ENCODE measurements at regions not wholly inside any gene's neighbourhood (a gene's known extent, or its start where the extent isn't known, plus 50 kb on each side); places are given as distances from the start of the nearest gene placed in this dataset.

DNA sequence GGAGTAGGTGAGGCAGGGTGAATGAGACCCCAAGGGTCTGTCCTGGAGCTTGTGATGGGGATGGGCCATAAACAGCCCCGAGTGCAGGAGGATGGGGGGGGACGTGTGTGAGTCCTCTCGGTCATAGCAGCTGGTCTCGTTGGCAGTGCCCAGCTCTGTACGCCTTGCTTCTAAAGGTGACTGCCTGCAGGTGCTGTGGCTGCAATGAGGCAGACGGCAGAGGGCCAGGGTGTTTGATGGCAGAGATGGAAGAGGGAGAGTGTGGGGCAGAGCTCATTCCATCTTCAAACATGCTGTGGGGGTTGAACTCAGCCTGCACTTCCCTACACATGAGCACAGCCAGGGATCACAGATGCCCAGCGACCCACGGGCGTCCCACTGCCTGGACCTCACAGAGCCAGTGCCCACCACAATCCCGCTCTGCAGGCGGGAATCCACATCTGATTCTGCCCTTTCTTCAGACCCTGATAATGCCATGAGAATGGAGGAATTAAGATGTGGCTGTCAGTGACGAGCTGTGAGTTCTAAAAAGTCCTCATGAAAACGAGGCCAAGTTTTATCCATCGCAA, 123.3 kb upstream of the CDH4 start:
- Histone ChIP-seq H3K9me1 (ENCODE audit: insufficient read depth, low read length) (peaks cover 6% of the 10 kb centered on the region; the same call in 1 of the 2 replicates), H3K4me2 (ENCODE audit: low read depth, low read length) (no peak overlapping the region), H4K8ac (ENCODE audit: low read depth in 2 of 2, low read length in 2 of 2) (no peak overlapping the region; a peak in 1 of 4 replicates), H3K14ac (replicated peaks; ENCODE audit: low read depth, low read length) (no peak overlapping the region), H3K18ac (ENCODE audit: low read depth, low read length) (no peak overlapping the region), H3K4me3 (ENCODE audit: insufficient read depth, low read depth, low read length) (no peak overlapping the region), H2BK20ac (ENCODE audit: low read depth, low read length) (no peak overlapping the region), H3K27me3 (ENCODE audit: control insufficient read depth, insufficient read depth, low read length) (peaks cover 2% of the 10 kb centered on the region; the same call in 1 of the 2 replicates), H3K36me3 (ENCODE audit: control insufficient read depth, insufficient read depth, low read length) (no peaks in the 10 kb centered on the region), H3K4me1 (ENCODE audit: control insufficient read depth, insufficient read depth, low read length) (no peaks in the 10 kb centered on the region; the same call in 1 of the 2 replicates), H4K20me1 (ENCODE audit: insufficient read depth, low read length) (no peaks in the 10 kb centered on the region), H4K91ac (ENCODE audit: insufficient read depth, low read depth, low read length) (no peak overlapping the region), H3K9me3 (ENCODE audit: control insufficient read depth, insufficient read depth, low read length) (no peaks in the 10 kb centered on the region), H2BK120ac (ENCODE audit: low read depth, low read length) (no peak overlapping the region; the same call in 1 of the 2 replicates), H2AK9ac (replicated peaks; ENCODE audit: low read depth, low read length, poor library complexity) (no peak overlapping the region), H2BK5ac (ENCODE audit: low read depth, low read length, poor library complexity, severe bottlenecking) (no peak overlapping the region), H2BK15ac (ENCODE audit: low read depth, low read length) (no peak overlapping the region), H3K9ac (ENCODE audit: low read depth, low read length) (no peak overlapping the region), H3K27ac (ENCODE audit: insufficient read depth, low read length) (no peak overlapping the region), H2AK5ac (ENCODE audit: low read depth, low read length) (peak overlapping the region; percentile 4; the same call in 1 of the 2 replicates), H3K23ac (ENCODE audit: low read depth, low read length) (no peak overlapping the region), H2AFZ (replicated peaks; ENCODE audit: low read length, poor library complexity) (peak overlapping the region; percentile 16), H3K79me1 (ENCODE audit: low read depth in 1 of 2, low read length in 2 of 2) (no peaks in the 10 kb centered on the region), H3K4ac (ENCODE audit: low read depth, low read length) (0 out of 2 replicates have a peak overlapping the region, but pooled peaks have one; percentile 30), H3K56ac (ENCODE audit: extremely low read depth, insufficient read depth, low read length) (no peak overlapping the region), H4K5ac (ENCODE audit: low read depth, low read length) (no peak overlapping the region)
- DNase-seq (no peak), ATAC-seq (ENCODE audit: low read depth) (no peak)
- in situ Hi-C loops (cut with MboI; ENCODE audit: low sequenced_read_pairs) = no loop called here
- no CpG with 5 or more reads among the region's 14 CpGs for WGBS, 2 experiments (ENCODE audit: extremely low coverage in 2 of 2, insufficient read length in 1 of 2)
- dilution Hi-C loops (cut with HindIII; ENCODE audit: low sequenced_read_pairs, unreplicated experiment) = no loop called here
- no TSS peak for BruUV-seq (replicated peaks)
- POLR2A ChIA-PET (ENCODE audit: unreplicated experiment) = no interaction called here
- intact Hi-C loops (cut with micrococcal nuclease) = no loop called here
- no peak for TF ChIP-seq CHD1 (IDR thresholded peaks at IDR 0.05; ENCODE audit: low read depth, low read length)
- TF ChIP-seq, protein P1, sequence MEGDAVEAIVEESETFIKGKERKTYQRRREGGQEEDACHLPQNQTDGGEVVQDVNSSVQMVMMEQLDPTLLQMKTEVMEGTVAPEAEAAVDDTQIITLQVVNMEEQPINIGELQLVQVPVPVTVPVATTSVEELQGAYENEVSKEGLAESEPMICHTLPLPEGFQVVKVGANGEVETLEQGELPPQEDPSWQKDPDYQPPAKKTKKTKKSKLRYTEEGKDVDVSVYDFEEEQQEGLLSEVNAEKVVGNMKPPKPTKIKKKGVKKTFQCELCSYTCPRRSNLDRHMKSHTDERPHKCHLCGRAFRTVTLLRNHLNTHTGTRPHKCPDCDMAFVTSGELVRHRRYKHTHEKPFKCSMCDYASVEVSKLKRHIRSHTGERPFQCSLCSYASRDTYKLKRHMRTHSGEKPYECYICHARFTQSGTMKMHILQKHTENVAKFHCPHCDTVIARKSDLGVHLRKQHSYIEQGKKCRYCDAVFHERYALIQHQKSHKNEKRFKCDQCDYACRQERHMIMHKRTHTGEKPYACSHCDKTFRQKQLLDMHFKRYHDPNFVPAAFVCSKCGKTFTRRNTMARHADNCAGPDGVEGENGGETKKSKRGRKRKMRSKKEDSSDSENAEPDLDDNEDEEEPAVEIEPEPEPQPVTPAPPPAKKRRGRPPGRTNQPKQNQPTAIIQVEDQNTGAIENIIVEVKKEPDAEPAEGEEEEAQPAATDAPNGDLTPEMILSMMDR (conservative IDR thresholded peaks at IDR 0.05; ENCODE audit: low read depth, low read length) = no peak
- TF ChIP-seq FOS (IDR thresholded peaks at IDR 0.05; ENCODE audit: low read depth, low read length) = no peak
- no peak for TF ChIP-seq MAFK (IDR thresholded peaks at IDR 0.05; ENCODE audit: low read depth, low read length)
- no peak for TF ChIP-seq RAD21 (IDR thresholded peaks at IDR 0.05; ENCODE audit: low read length)
- TF ChIP-seq SMC3 (IDR thresholded peaks at IDR 0.05; ENCODE audit: low read depth, low read length) = no peak
- TF ChIP-seq NFE2L2 (IDR thresholded peaks at IDR 0.05; ENCODE audit: low read depth, low read length) = no peak
- no peak for TF ChIP-seq MXI1 (IDR thresholded peaks at IDR 0.05; ENCODE audit: borderline replicate concordance, low read depth, low read length)
- no peak for TF ChIP-seq BHLHE40 (IDR thresholded peaks at IDR 0.05; ENCODE audit: low read depth, low read length)
- TF ChIP-seq, protein P2, sequence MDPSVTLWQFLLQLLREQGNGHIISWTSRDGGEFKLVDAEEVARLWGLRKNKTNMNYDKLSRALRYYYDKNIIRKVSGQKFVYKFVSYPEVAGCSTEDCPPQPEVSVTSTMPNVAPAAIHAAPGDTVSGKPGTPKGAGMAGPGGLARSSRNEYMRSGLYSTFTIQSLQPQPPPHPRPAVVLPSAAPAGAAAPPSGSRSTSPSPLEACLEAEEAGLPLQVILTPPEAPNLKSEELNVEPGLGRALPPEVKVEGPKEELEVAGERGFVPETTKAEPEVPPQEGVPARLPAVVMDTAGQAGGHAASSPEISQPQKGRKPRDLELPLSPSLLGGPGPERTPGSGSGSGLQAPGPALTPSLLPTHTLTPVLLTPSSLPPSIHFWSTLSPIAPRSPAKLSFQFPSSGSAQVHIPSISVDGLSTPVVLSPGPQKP (IDR thresholded peaks at IDR 0.05; ENCODE audit: borderline replicate concordance, low read depth, low read length) = no peak
- TF ChIP-seq POLR2A (IDR thresholded peaks at IDR 0.05; ENCODE audit: low read depth, low read length) = no peak
- no peak for TF ChIP-seq CEBPB (IDR thresholded peaks at IDR 0.05; ENCODE audit: low read depth, low read length)
- no peak for TF ChIP-seq RCOR1 (IDR thresholded peaks at IDR 0.05; ENCODE audit: insufficient replicate concordance, low read length)
- TF ChIP-seq MAZ (IDR thresholded peaks at IDR 0.05; ENCODE audit: borderline replicate concordance, low read depth, low read length) = no peak
- no peak for TF ChIP-seq RFX5 (IDR thresholded peaks at IDR 0.05; ENCODE audit: low read depth, low read length)
- TF ChIP-seq, protein P3, sequence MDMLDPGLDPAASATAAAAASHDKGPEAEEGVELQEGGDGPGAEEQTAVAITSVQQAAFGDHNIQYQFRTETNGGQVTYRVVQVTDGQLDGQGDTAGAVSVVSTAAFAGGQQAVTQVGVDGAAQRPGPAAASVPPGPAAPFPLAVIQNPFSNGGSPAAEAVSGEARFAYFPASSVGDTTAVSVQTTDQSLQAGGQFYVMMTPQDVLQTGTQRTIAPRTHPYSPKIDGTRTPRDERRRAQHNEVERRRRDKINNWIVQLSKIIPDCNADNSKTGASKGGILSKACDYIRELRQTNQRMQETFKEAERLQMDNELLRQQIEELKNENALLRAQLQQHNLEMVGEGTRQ (IDR thresholded peaks at IDR 0.05; ENCODE audit: low read depth, low read length) = no peak
- CTCF ChIA-PET = no interaction called here
